ENCODE measurements at regions not wholly inside any gene's neighbourhood (a gene's known extent, or its start where the extent isn't known, plus 50 kb on each side); places are given as distances from the start of the nearest gene placed in this dataset.

DNA sequence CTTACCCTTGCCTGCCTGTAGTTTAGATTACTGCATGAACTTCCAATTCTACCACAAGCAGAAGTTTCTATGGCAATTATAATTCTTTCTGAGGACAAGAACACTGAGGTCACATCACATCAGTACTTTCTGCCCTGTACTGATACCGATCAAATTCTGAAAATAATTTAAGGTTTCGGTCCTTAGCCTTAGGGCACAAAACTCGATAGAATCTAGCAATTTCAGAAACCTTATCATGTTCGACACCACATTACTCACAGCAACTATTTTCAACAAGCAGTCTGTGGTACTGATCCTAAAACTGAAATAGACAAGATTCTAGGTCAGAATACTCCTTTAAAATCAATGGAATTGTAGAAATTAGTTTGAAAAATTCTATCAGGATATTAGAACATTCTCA, 187.0 kb upstream of the LRFN5 start:
- TF ChIP-seq, protein P1, sequence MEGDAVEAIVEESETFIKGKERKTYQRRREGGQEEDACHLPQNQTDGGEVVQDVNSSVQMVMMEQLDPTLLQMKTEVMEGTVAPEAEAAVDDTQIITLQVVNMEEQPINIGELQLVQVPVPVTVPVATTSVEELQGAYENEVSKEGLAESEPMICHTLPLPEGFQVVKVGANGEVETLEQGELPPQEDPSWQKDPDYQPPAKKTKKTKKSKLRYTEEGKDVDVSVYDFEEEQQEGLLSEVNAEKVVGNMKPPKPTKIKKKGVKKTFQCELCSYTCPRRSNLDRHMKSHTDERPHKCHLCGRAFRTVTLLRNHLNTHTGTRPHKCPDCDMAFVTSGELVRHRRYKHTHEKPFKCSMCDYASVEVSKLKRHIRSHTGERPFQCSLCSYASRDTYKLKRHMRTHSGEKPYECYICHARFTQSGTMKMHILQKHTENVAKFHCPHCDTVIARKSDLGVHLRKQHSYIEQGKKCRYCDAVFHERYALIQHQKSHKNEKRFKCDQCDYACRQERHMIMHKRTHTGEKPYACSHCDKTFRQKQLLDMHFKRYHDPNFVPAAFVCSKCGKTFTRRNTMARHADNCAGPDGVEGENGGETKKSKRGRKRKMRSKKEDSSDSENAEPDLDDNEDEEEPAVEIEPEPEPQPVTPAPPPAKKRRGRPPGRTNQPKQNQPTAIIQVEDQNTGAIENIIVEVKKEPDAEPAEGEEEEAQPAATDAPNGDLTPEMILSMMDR (IDR thresholded peaks at IDR 0.05) = no peak
- no peak for TF ChIP-seq ZFX (IDR thresholded peaks at IDR 0.05; ENCODE audit: borderline replicate concordance)

Data from 22Rv1 (cell line).